ENCODE measurements at regions not wholly inside any gene's neighbourhood (a gene's known extent, or its start where the extent isn't known, plus 50 kb on each side); places are given as distances from the start of the nearest gene placed in this dataset.

DNA sequence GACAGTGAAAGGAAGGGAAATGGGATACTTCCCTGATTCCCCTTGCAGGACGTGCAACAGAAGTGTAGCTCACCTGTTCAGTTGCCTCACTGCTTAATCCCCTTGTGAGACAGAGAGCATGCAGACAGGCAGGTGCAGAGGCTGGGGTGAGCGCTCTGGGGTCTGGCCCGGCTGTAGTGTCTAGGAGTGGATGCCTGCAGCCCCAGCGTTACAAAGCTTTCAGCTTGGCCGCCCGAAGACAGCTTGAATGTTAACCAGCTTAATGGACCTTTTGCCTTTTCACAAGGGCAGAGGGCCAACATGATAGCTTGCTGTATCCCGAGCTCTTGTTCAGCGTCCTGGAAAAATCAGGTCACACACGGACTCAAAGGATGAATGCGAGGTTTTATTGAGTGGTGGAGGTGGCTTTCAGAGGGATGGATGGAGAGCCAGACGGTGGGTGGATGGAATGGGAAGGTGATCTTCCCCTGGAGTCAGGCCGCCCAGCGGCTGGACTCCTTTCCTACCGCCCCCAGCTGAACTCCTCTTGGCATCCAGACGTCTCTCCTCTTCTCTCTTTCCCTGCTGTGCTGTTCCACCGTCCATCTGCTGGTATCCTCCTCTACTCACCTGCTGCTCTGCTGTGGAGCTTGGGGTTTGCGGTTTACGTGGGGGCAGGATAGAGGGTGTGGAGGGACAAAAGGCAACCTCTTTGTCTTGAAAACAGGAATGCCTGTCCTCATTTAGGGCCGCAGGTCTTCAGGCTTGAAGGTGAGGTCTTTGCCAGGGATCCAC is 86.2 kb upstream of the RESF1 start:
- no peak for DNase-seq
- TF ChIP-seq POLR2A (IDR thresholded peaks at IDR 0.05), result no peak
- Histone ChIP-seq H3K27ac (no peak overlapping the region), H3K4me3 (no peak overlapping the region), H3K4me1 (no peaks in the 10 kb centered on the region), H3K9me3 (no peaks in the 10 kb centered on the region), H3K36me3 (no peaks in the 10 kb centered on the region), H3K27me3 (no peaks in the 10 kb centered on the region)
- intact Hi-C loops (cut with DNase I; ENCODE audit: low total_unique reads), result no loop called here

DNA sequence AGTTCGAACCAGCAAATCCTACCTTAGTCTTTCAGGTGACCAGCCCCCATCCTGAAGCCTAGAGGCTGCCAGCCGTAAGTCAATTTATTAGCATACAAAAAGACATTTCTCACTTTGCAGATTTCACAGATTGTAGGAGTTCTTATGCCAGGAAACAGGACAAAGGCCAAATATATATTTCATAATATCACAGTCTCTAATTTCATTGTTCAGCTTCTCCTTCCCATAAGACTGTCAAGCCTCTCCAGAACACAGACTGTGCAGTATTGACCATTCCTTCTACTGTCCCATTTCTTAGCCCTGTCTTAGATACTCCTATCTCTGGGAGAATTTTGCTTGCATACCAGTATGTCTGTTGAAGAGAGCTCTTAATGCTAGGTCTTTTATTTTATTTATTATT is 89.2 kb upstream of the RESF1 start:
- H3K36me3 ChIP-seq, result no peaks in the 10 kb centered on the region
- H3K27ac ChIP-seq, result no peak overlapping the region
- TF ChIP-seq POLR2A (IDR thresholded peaks at IDR 0.05), result no peak
- TF ChIP-seq, protein P1, sequence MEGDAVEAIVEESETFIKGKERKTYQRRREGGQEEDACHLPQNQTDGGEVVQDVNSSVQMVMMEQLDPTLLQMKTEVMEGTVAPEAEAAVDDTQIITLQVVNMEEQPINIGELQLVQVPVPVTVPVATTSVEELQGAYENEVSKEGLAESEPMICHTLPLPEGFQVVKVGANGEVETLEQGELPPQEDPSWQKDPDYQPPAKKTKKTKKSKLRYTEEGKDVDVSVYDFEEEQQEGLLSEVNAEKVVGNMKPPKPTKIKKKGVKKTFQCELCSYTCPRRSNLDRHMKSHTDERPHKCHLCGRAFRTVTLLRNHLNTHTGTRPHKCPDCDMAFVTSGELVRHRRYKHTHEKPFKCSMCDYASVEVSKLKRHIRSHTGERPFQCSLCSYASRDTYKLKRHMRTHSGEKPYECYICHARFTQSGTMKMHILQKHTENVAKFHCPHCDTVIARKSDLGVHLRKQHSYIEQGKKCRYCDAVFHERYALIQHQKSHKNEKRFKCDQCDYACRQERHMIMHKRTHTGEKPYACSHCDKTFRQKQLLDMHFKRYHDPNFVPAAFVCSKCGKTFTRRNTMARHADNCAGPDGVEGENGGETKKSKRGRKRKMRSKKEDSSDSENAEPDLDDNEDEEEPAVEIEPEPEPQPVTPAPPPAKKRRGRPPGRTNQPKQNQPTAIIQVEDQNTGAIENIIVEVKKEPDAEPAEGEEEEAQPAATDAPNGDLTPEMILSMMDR (IDR thresholded peaks at IDR 0.05), result no peak
- no peaks in the 10 kb centered on the region for H3K9me3 ChIP-seq
- H3K4me1 ChIP-seq, result no peaks in the 10 kb centered on the region
- intact Hi-C loops (cut with DNase I; ENCODE audit: low total_unique reads), result no loop called here
- DNase-seq, result no peak
- H3K27me3 ChIP-seq, result no peaks in the 10 kb centered on the region
- H3K4me3 ChIP-seq, result no peak overlapping the region

DNA sequence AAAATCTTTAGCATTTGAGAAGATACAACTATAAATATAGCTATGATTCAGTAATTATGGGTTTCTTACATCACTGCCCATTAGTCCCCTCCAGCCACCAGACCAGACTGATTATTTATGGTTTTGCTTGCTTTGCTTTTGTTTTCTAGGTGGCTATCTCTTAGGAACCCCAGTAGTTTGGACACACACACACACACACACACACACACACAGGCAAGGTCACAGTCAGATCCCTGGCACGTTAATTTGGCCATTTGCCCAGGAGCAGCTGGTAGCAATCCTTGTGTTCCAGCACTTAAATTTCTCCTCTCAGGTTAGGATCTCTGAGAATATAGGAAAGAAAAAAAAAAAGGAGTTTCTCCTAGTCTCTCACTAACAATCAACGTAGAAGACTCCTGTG is 90.2 kb upstream of the RESF1 start:
- peak in 1 of 2 donors; percentile 28 for DNase-seq
- Histone ChIP-seq H3K4me3 (no peak overlapping the region), H3K4me1 (no peaks in the 10 kb centered on the region), H3K9me3 (no peaks in the 10 kb centered on the region), H3K27me3 (no peaks in the 10 kb centered on the region), H3K36me3 (no peaks in the 10 kb centered on the region), H3K27ac (no peak overlapping the region)
- TF ChIP-seq, protein P1 (IDR thresholded peaks at IDR 0.05), result no peak
- no peak for TF ChIP-seq POLR2A (IDR thresholded peaks at IDR 0.05)
- intact Hi-C loops (cut with DNase I; ENCODE audit: low total_unique reads), result no loop called here

DNA sequence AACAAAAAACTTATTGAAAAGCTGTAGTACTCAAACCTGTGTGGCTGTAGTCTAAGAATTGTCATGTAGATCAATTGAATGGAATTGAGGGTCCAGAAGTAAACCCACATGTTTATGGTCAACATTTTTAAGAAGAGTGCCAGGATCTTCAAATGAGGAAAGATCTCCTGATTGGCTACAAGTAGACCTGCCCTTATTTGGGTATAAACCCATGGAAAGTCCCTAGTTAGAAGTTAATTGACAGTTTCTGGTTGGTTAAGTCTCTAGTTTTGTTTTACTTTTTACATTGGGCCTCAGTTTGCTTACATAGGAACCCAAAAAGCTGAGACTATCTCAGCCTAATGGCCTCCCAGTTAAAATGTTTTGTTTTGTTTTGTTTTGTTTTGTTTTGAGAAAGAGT is 91.9 kb upstream of the RESF1 start:
- no peaks in the 10 kb centered on the region for H3K36me3 ChIP-seq
- H3K4me3 ChIP-seq, result no peak overlapping the region
- no peaks in the 10 kb centered on the region for H3K9me3 ChIP-seq
- H3K27ac ChIP-seq, result no peak overlapping the region
- intact Hi-C loops (cut with DNase I; ENCODE audit: low total_unique reads), result no loop called here
- no peaks in the 10 kb centered on the region for H3K27me3 ChIP-seq
- DNase-seq, result no peak
- no peak for TF ChIP-seq POLR2A (IDR thresholded peaks at IDR 0.05)
- TF ChIP-seq, protein P1 (IDR thresholded peaks at IDR 0.05), result no peak
- no peaks in the 10 kb centered on the region for H3K4me1 ChIP-seq

DNA sequence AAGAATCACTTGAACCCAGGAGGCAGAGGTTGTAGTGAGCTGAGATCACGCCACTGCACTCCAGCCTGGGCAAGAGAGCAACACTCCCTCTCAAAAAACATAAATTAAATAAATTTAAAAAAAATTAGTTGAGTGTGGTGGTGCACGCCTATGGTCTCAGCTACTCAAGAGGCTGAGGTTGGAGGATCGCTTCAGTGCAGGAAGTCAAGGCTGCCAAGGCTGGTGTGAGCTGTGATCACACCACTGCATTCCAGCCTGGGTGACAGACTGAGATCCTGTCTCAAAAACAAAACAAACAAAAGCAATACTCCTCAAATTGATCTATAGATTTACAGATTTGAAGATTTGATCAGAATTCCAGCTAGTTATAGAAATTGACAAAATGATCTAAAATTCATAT is 92.7 kb upstream of the RESF1 start:
- DNase-seq, result no peak
- H3K27me3 ChIP-seq, result no peaks in the 10 kb centered on the region
- no peak for TF ChIP-seq POLR2A (IDR thresholded peaks at IDR 0.05)
- TF ChIP-seq, protein P1 (IDR thresholded peaks at IDR 0.05), result no peak
- H3K9me3 ChIP-seq, result no peaks in the 10 kb centered on the region
- H3K4me1 ChIP-seq, result no peaks in the 10 kb centered on the region
- no peak overlapping the region for H3K4me3 ChIP-seq
- intact Hi-C loops (cut with DNase I; ENCODE audit: low total_unique reads), result no loop called here
- no peak overlapping the region for H3K27ac ChIP-seq
- no peaks in the 10 kb centered on the region for H3K36me3 ChIP-seq

All from uterus (tissue), 3 donors.